A549 (cell line): ENCODE measurements at regions not wholly inside any gene's neighbourhood (a gene's known extent, or its start where the extent isn't known, plus 50 kb on each side); places are given as distances from the start of the nearest gene placed in this dataset.

ENCODE experiments used
- ATAC-seq, 2 experiments: fragments of 200-7000 bp in 1 of 2; fragments of >200 bp in 1 of 2; cut with Nextera tagmentation in 1 of 2; cut with Tn5 transposase in 1 of 2; 3 replicates each; pipeline versions ENCODE4 v1.8.0 to v1.9.1; 2018 to 2020; ENCODE audit warnings: mild to moderate bottlenecking in 1 of 2, moderate library complexity in 1 of 2
- CTCF ChIA-PET: fragments of 300-600 bp; sonication (Branson Sonifier 250); formaldehyde crosslinking; extraction: SDS; loops from one replicate; lab custom pipeline; 2021; ENCODE audit warnings: antibody characterized with exemption, inconsistent platforms; lab: Yijun Ruan, JAX
- POLR2A ChIA-PET: fragments of 350-600 bp; formaldehyde crosslinking; extraction: SDS; loops from one replicate; lab custom pipeline; 2021; ENCODE audit warnings: antibody characterized with exemption, inconsistent platforms; lab: Yijun Ruan, JAX
- DNase-seq, 2 experiments: peaks; one replicate each; pipeline versions ENCODE4 v3.0.0 to v3.0.0-alpha.2; 2011 to 2016; ENCODE audit warnings: low read depth in 1 of 2, low spot score in 1 of 2
- FAIRE-seq: peaks from 2 replicates; lab custom pipeline; 2011; peaks lifted over from hg19 to GRCh38; lab: Jason Lieb, UNC
- H3K27ac ChIP-seq, 2 experiments: fragments of >200 bp; sonication (Bioruptor Twin); formaldehyde crosslinking; 3 replicates each; pipeline ENCODE4 v1.5.1; 2016 to 2017
- H3K4me1 ChIP-seq: fragments of >200 bp; sonication (Bioruptor Twin); formaldehyde crosslinking; 3 replicates; pipeline ENCODE4 v1.6.1; 2016
- H3K4me2 ChIP-seq: fragments of >200 bp; sonication (Bioruptor Twin); formaldehyde crosslinking; 3 replicates; pipeline ENCODE4 v1.6.1; 2016
- H3K4me3 ChIP-seq: fragments of >200 bp; sonication (Bioruptor Twin); formaldehyde crosslinking; 3 replicates; pipeline ENCODE4 v1.5.1; 2016
- H3K9me3 ChIP-seq: fragments of >200 bp; sonication (Bioruptor Twin); formaldehyde crosslinking; 3 replicates; pipeline ENCODE4 v1.6.1; 2016
- BCL3 ChIP-seq: fragments of >200 bp; sonication (Bioruptor Twin); formaldehyde crosslinking; IDR thresholded peaks from 3 replicates; pipeline ENCODE4 v1.6.1; 2016
- CHD2 ChIP-seq: fragments of 150-350 bp; IDR thresholded peaks from 2 replicates; pipeline ENCODE4 v1.6.1; 2014; ENCODE audit warnings: low read length; ENCODE audit not compliant: partially characterized antibody
- EHMT2 ChIP-seq: fragments of 200-600 bp; sonication (generic); IDR thresholded peaks from 2 replicates; pipeline ENCODE4 v1.6.1; 2016; ENCODE audit warnings: antibody characterized with exemption, low read depth, mild to moderate bottlenecking, moderate library complexity
- EP300 ChIP-seq, 2 experiments: fragments of >200 bp; sonication (Bioruptor Twin); formaldehyde crosslinking; IDR thresholded peaks; 2 replicates in 1 of 2; 3 replicates in 1 of 2; pipeline ENCODE4 v1.6.1; 2016 to 2017
- FOSB ChIP-seq: fragments of 250-450 bp; sonication (Bioruptor Pico); IDR thresholded peaks from 2 replicates; pipeline ENCODE4 v1.5.0; 2020; ENCODE audit warnings: mild to moderate bottlenecking, moderate library complexity
- FOSL2 ChIP-seq, 2 experiments: fragments of 450-650 bp in 1 of 2; fragments of >200 bp in 1 of 2; sonication (Bioruptor Twin) in 1 of 2; formaldehyde crosslinking; IDR thresholded peaks; 2 replicates each; pipeline versions ENCODE4 v1.5.0 to v1.6.1; 2016 to 2020; ENCODE audit warnings: mild to moderate bottlenecking in 1 of 2, moderate library complexity in 1 of 2
- GATA3 ChIP-seq: IDR thresholded peaks from 2 replicates; pipeline ENCODE4 v1.6.1; 2012; ENCODE audit warnings: borderline replicate concordance
- HOXA7 ChIP-seq: fragments of 250-450 bp; sonication (Bioruptor Pico); IDR thresholded peaks from 2 replicates; pipeline ENCODE4 v1.5.0; 2020; ENCODE audit warnings: mild to moderate bottlenecking, moderate library complexity
- JUNB ChIP-seq: fragments of >200 bp; sonication (Bioruptor Twin); formaldehyde crosslinking; IDR thresholded peaks from 2 replicates; pipeline ENCODE4 v1.6.1; 2016
- KDM1A ChIP-seq: fragments of 200-600 bp; sonication (generic); IDR thresholded peaks from 2 replicates; pipeline ENCODE4 v1.6.1; 2016; ENCODE audit warnings: low read depth, mild to moderate bottlenecking
- NPAS2 ChIP-seq: fragments of 250-450 bp; sonication (Bioruptor Pico); IDR thresholded peaks from 2 replicates; pipeline ENCODE4 v1.8.0; 2022; ENCODE audit warnings: mild to moderate bottlenecking, moderate library complexity, borderline replicate concordance
- PHF8 ChIP-seq: fragments of 200-600 bp; sonication (generic); IDR thresholded peaks from 2 replicates; pipeline ENCODE4 v1.6.1; 2016; ENCODE audit warnings: low read depth, mild to moderate bottlenecking, antibody characterized with exemption, moderate library complexity, borderline replicate concordance
- POLR2AphosphoS2 ChIP-seq: conservative IDR thresholded peaks from 2 replicates; pipeline ENCODE4 v1.6.1; 2012; ENCODE audit warnings: low read length, improper control_type of control experiment, inconsistent platforms
- RARB ChIP-seq: fragments of 250-450 bp; sonication (Bioruptor Pico); IDR thresholded peaks from 2 replicates; pipeline ENCODE4 v1.8.0; 2021; ENCODE audit warnings: mild to moderate bottlenecking, moderate library complexity
- RFX5 ChIP-seq: fragments of 450-650 bp; IDR thresholded peaks from 2 replicates; pipeline ENCODE4 v1.7.1; 2014; ENCODE audit warnings: antibody characterized with exemption, mild to moderate bottlenecking, moderate library complexity
- RNF2 ChIP-seq: fragments of 200-600 bp; sonication (generic); IDR thresholded peaks from 2 replicates; pipeline ENCODE4 v1.6.1; 2016; ENCODE audit warnings: low read depth, mild to moderate bottlenecking, antibody characterized with exemption, moderate library complexity, borderline replicate concordance
- USF2 ChIP-seq: fragments of 450-650 bp; IDR thresholded peaks from 2 replicates; pipeline ENCODE4 v1.6.1; 2014; ENCODE audit warnings: antibody characterized with exemption
- ZFP36 ChIP-seq: fragments of 450-650 bp; IDR thresholded peaks from 2 replicates; pipeline ENCODE4 v1.6.1; 2014; ENCODE audit warnings: borderline replicate concordance; ENCODE audit not compliant: partially characterized antibody
- ZSCAN20 ChIP-seq: fragments of 250-450 bp; sonication (Bioruptor Pico); IDR thresholded peaks from 2 replicates; pipeline ENCODE4 v1.8.0; 2022; ENCODE audit warnings: mild to moderate bottlenecking, moderate library complexity
- WGBS: methylation state at CpG from one replicate; pipeline ENCODE4 v1.1.6; 2017; ENCODE audit errors: missing lambda C conversion rate; 5-methylcytosine and 5-hydroxymethylcytosine counted together

- H3K27ac ChIP-seq: no peak overlapping the region
- POLR2A ChIA-PET: no interaction called here
- WGBS: 18% methylated on average over 3 of the region's 3 CpGs
- H3K4me3 ChIP-seq: no peak overlapping the region
- TF ChIP-seq ZFP36 (no peak), KDM1A (no peak), EHMT2 (no peak), HOXA7 (CRISPR knock-in tag) (no peak), ZSCAN20 (CRISPR knock-in tag) (no peak), RARB (CRISPR knock-in tag) (no peak), CHD2 (no peak), FOSB (CRISPR knock-in tag) (no peak), FOSL2 (IDR thresholded peaks at IDR 0.05) (no peak), FOSL2 (CRISPR knock-in tag; IDR thresholded peaks at IDR 0.05) (no peak)
- no peak for DNase-seq
- H3K4me1 ChIP-seq: no peaks in the 10 kb centered on the region
- CTCF ChIA-PET: no interaction called here
- no peak for ATAC-seq
- no peak overlapping the region for H3K4me2 ChIP-seq
- no peaks in the 10 kb centered on the region for H3K9me3 ChIP-seq
- FAIRE-seq: no peak
Measured at GRCh38 chr15:95724908-95725633, 605.4 kb upstream of the NR2F2 start.

- Histone ChIP-seq H3K4me2 (no peak overlapping the region), H3K4me3 (no peak overlapping the region), H3K27ac (no peak overlapping the region), H3K4me1 (no peaks in the 10 kb centered on the region), H3K9me3 (no peaks in the 10 kb centered on the region)
- DNase-seq (no peak), ATAC-seq (no peak), FAIRE-seq (no peak)
- no peak for TF ChIP-seq GATA3
- no peak for TF ChIP-seq RNF2
- TF ChIP-seq EP300 (IDR thresholded peaks at IDR 0.05): no peak
- TF ChIP-seq CHD2: no peak
- ChIA-PET POLR2A (no interaction called here), CTCF (no interaction called here)
- 14% methylated on average over 4 of the region's 4 CpGs for WGBS
Measured at GRCh38 chr15:95726891-95727290, 603.6 kb upstream of the NR2F2 start.

GRCh38 chr15:95733931-95734330, 596.6 kb upstream of the NR2F2 start:
- POLR2A ChIA-PET: no interaction called here
- FAIRE-seq: no peak
- no peak for DNase-seq
- Histone ChIP-seq H3K27ac (no peak overlapping the region), H3K9me3 (no peaks in the 10 kb centered on the region), H3K4me2 (no peak overlapping the region), H3K4me3 (no peak overlapping the region), H3K4me1 (no peaks in the 10 kb centered on the region)
- TF ChIP-seq RFX5 (no peak), POLR2AphosphoS2 (no peak), FOSB (CRISPR knock-in tag) (no peak), BCL3 (no peak), NPAS2 (CRISPR knock-in tag) (no peak), PHF8 (no peak), FOSL2 (IDR thresholded peaks at IDR 0.05) (no peak), FOSL2 (CRISPR knock-in tag; IDR thresholded peaks at IDR 0.05) (no peak), GATA3 (no peak), JUNB (no peak), USF2 (no peak)
- CTCF ChIA-PET: no interaction called here
- no peak for ATAC-seq
- WGBS: 17% methylated on average over 3 of the region's 3 CpGs
